ENCODE measurements at regions not wholly inside any gene's neighbourhood (a gene's known extent, or its start where the extent isn't known, plus 50 kb on each side); places are given as distances from the start of the nearest gene placed in this dataset.

DNA sequence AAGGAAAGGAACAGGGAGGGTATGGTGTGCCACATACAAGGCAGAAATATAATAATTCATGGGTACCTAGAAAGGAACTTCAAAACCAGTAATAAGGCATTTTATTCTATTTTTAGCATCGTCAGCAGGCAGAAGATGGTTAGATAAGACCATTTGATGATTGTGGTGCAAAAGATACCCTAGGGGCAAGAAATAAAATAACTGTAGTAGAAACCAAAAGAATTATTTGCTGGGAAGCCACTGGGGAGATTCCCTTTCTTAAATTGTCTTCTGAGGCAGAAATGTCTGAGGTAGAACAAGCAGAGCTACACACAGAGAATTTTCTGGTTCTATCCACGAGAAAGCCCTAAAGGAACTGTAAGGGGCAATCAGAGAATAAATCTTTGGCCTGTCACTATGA lies 64.3 kb upstream of the PCGF5 start:
- Histone ChIP-seq H3K36me3 (no peaks in the 10 kb centered on the region), H3K27me3 (peaks cover 25% of the 10 kb centered on the region), H3K4me1 (ENCODE audit: control insufficient read depth in 1 of 2, insufficient read depth in 1 of 2, low read depth in 1 of 2, low read length in 1 of 2) (no peaks in the 10 kb centered on the region), H3K4me3 (ENCODE audit: low read depth in 1 of 2, low read length in 1 of 2) (no peak overlapping the region), H3K9me3 (no peaks in the 10 kb centered on the region), H3K27ac (no peak overlapping the region)
- TF ChIP-seq, protein P1, sequence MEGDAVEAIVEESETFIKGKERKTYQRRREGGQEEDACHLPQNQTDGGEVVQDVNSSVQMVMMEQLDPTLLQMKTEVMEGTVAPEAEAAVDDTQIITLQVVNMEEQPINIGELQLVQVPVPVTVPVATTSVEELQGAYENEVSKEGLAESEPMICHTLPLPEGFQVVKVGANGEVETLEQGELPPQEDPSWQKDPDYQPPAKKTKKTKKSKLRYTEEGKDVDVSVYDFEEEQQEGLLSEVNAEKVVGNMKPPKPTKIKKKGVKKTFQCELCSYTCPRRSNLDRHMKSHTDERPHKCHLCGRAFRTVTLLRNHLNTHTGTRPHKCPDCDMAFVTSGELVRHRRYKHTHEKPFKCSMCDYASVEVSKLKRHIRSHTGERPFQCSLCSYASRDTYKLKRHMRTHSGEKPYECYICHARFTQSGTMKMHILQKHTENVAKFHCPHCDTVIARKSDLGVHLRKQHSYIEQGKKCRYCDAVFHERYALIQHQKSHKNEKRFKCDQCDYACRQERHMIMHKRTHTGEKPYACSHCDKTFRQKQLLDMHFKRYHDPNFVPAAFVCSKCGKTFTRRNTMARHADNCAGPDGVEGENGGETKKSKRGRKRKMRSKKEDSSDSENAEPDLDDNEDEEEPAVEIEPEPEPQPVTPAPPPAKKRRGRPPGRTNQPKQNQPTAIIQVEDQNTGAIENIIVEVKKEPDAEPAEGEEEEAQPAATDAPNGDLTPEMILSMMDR (IDR thresholded peaks at IDR 0.05) = no peak

DNA sequence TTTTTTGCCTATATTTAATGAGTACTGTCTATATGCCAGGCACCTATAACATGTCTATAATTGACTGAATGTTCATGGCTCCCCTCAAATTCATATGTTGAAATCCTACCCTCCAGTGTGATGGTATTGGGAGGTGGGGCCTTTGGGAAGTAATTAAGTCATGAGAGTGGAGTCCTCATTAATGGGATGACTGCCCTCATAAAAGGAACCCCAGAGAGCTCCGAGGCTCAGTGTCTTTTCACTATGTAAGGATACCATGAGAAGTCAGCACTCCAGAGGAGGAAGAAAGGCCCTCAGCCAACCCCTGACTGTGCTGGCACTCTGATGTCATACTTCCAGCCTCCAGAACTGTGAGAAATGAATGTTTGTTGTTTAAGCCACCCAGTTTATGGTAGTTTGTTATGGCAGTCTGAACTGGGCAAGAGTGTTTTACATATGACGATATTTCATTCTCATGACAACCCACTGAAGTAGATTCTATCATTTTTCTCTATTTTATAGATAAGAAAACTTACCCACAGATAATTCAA lies 61.1 kb upstream of the PCGF5 start:
- Histone ChIP-seq H3K4me1 (ENCODE audit: control insufficient read depth in 1 of 2, insufficient read depth in 1 of 2, low read depth in 1 of 2, low read length in 1 of 2) (peaks cover 12 to 13% of the 10 kb centered on the region in 2 experiments), H3K9me3 (no peaks in the 10 kb centered on the region), H3K27me3 (peaks cover 55% of the 10 kb centered on the region), H3K36me3 (no peaks in the 10 kb centered on the region), H3K27ac (no peak overlapping the region), H3K4me3 (ENCODE audit: low read depth in 1 of 2, low read length in 1 of 2) (no peak overlapping the region)
- TF ChIP-seq, protein P1 (IDR thresholded peaks at IDR 0.05) = no peak

GRCh38 chr10:91162050-91162494 lies 58.4 kb upstream of the PCGF5 start:
- Histone ChIP-seq H3K27me3 (peaks cover 79% of the 10 kb centered on the region), H3K36me3 (no peaks in the 10 kb centered on the region), H3K4me3 (ENCODE audit: low read depth in 1 of 2, low read length in 1 of 2) (peak overlapping the region; percentile 46 to 82), H3K27ac (no peak overlapping the region), H3K9me3 (no peaks in the 10 kb centered on the region), H3K4me1 (ENCODE audit: control insufficient read depth in 1 of 2, insufficient read depth in 1 of 2, low read depth in 1 of 2, low read length in 1 of 2) (peaks cover 12 to 13% of the 10 kb centered on the region in 2 experiments)
- TF ChIP-seq, protein P1 (IDR thresholded peaks at IDR 0.05) = no peak

DNA sequence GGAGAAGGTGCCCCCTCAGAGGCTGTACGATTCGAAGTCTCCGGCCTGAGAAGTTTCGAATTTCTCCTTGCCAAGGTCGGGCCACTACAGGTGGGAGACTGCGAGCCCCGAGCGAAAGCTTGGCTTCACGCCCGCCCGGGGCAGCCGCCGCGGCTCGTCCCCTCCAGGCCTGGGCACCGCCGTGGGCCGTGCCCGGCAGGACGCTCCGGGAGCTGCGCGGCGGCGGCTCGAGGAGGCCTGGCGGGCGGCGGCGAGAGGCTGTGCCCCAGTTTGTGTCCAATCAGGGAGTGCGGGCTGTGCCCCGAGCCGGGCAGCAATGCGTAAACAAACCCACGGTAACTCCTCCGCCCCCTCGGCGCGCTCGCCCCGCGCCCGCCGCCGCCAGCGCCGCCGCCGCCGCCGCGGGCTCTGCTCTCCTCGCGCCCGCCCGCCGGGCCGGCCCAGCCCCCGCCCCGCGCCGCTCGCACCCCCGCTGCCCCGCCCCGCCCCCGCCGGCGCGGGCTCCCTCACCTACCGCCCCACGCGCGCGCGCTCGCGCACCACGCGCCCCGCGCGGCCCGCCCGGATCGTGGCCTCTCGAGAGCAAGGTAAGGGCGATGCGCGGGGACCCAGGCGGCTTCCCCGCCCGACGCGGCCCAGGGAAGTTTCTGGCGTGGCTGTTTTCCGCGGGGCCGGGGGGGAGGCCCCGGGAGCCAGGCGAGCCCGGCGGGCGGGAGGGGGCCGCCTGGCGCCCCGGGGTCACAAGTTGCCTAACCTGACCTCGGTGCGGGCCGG lies 57.8 kb upstream of the PCGF5 start:
- Histone ChIP-seq H3K9me3 (no peaks in the 10 kb centered on the region), H3K4me1 (ENCODE audit: control insufficient read depth in 1 of 2, insufficient read depth in 1 of 2, low read depth in 1 of 2, low read length in 1 of 2) (peaks cover 12 to 13% of the 10 kb centered on the region in 2 experiments), H3K4me3 (ENCODE audit: low read depth in 1 of 2, low read length in 1 of 2) (peak overlapping the region; percentile 56 to 82), H3K36me3 (no peaks in the 10 kb centered on the region), H3K27me3 (peaks cover 85% of the 10 kb centered on the region), H3K27ac (peak overlapping the region; percentile 20)
- TF ChIP-seq, protein P1 (IDR thresholded peaks at IDR 0.05) = no peak

GRCh38 chr10:91163269-91163868 lies 57.1 kb upstream of the PCGF5 start:
- TF ChIP-seq, protein P1 (IDR thresholded peaks at IDR 0.05) = no peak
- H3K4me3 ChIP-seq (ENCODE audit: low read depth in 1 of 2, low read length in 1 of 2) = peak overlapping the region; percentile 56 to 82
- H3K4me1 ChIP-seq (ENCODE audit: control insufficient read depth in 1 of 2, insufficient read depth in 1 of 2, low read depth in 1 of 2, low read length in 1 of 2) = peaks cover 12 to 13% of the 10 kb centered on the region in 2 experiments
- peaks cover 87% of the 10 kb centered on the region for H3K27me3 ChIP-seq
- peak overlapping the region; percentile 20 for H3K27ac ChIP-seq
- H3K36me3 ChIP-seq = no peaks in the 10 kb centered on the region
- no peaks in the 10 kb centered on the region for H3K9me3 ChIP-seq
